ENCODE measurements at regions not wholly inside any gene's neighbourhood (a gene's known extent, or its start where the extent isn't known, plus 50 kb on each side); places are given as distances from the start of the nearest gene placed in this dataset.

DNA sequence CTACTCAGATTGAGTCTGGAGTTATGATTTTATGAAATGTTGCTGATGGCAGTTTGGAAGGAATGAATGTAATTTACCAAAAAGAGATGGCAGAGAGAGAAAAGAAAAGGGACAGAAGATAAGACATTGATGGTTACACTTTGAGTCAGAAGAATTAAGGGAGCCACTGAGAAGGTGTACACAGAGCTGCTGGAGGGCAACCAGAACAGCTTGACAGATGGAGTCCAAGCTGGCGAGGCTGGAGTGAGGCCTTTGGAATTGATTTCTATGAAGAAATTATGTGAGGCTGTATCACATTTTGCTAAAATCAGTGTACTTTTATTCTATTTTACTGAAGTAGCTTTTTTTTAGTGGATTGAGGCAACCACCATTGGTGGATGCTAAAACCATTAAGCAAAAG, 740.5 kb downstream of the REEP3 start:
- H3K27me3 Mint-ChIP-seq, result no peaks in the 10 kb centered on the region
- DNase-seq, result no peak
- no peaks in the 10 kb centered on the region for H3K36me3 Mint-ChIP-seq (ENCODE audit: insufficient read depth)
- H3K4me3 Mint-ChIP-seq, result no peak overlapping the region
- H3K9me3 Mint-ChIP-seq, result peaks cover 3 to 13% of the 10 kb centered on the region in 2 donors
- H3K27ac Mint-ChIP-seq, result no peak overlapping the region
- no peaks in the 10 kb centered on the region for H3K4me1 Mint-ChIP-seq (ENCODE audit: low read depth in 2 of 2)
- ATAC-seq (replicated peaks), result no peak

DNA sequence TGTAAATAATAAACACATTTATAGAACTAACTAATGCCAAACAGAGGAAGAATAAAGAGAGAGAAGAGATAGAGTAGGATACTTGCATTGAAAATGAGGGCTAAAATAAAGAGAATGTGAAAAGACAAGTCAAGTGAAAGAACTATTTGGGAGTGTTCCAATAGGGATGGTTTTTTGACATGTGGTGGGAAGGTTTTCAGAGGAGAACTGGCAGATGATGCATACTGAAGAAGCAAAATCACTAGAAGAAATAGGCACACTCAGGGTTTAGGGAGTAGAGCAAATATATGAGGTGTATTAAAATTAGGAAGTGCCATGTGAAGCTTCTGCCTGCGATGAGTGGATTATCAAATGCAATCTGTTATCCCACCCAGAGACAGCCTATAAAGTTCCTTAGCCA, 744.8 kb downstream of the REEP3 start:
- Mint-ChIP-seq H3K27ac (no peak overlapping the region), H3K36me3 (ENCODE audit: insufficient read depth) (no peaks in the 10 kb centered on the region), H3K4me3 (no peak overlapping the region), H3K4me1 (ENCODE audit: low read depth in 2 of 2) (no peaks in the 10 kb centered on the region), H3K27me3 (no peaks in the 10 kb centered on the region), H3K9me3 (peaks cover 10 to 11% of the 10 kb centered on the region in 2 donors)
- ATAC-seq (replicated peaks) (no peak), DNase-seq (no peak)

- Mint-ChIP-seq H3K27ac (no peak overlapping the region), H3K4me1 (ENCODE audit: low read depth in 2 of 2) (no peaks in the 10 kb centered on the region), H3K36me3 (ENCODE audit: insufficient read depth) (no peaks in the 10 kb centered on the region), H3K4me3 (no peak overlapping the region), H3K27me3 (no peaks in the 10 kb centered on the region), H3K9me3 (peaks cover 0 to 13% of the 10 kb centered on the region in 2 donors)
- DNase-seq (no peak), ATAC-seq (replicated peaks) (no peak)
Observed at GRCh38 chr10:64271508-64271907, 750.3 kb downstream of the REEP3 start.

- no peaks in the 10 kb centered on the region for H3K27me3 Mint-ChIP-seq
- peaks cover 0 to 13% of the 10 kb centered on the region in 2 donors for H3K9me3 Mint-ChIP-seq
- no peak overlapping the region for H3K4me3 Mint-ChIP-seq
- no peaks in the 10 kb centered on the region for H3K36me3 Mint-ChIP-seq (ENCODE audit: insufficient read depth)
- H3K27ac Mint-ChIP-seq, result no peak overlapping the region
- no peaks in the 10 kb centered on the region for H3K4me1 Mint-ChIP-seq (ENCODE audit: low read depth in 2 of 2)
- DNase-seq, result no peak
- no peak for ATAC-seq (replicated peaks)
Observed at GRCh38 chr10:64271983-64272382, 750.8 kb downstream of the REEP3 start.

DNA sequence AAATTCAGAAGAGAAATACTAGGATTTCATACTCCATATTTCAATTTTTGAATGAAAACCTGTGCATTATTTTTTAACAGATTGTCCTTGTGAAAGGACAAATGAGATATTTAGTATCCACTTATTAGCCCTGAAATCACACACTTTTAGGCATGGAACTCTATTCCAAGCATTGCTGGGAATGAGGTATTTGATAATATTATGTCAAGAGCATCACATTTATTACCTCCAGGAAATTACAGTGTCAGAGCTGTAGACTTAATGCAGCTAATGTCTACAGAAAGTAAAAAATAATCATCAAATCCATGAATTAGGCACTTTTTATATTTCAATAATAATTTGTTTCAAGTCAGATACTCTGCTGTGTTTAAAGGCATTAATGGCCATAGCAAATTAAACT, 753.8 kb downstream of the REEP3 start:
- ATAC-seq (replicated peaks), result no peak

DNA sequence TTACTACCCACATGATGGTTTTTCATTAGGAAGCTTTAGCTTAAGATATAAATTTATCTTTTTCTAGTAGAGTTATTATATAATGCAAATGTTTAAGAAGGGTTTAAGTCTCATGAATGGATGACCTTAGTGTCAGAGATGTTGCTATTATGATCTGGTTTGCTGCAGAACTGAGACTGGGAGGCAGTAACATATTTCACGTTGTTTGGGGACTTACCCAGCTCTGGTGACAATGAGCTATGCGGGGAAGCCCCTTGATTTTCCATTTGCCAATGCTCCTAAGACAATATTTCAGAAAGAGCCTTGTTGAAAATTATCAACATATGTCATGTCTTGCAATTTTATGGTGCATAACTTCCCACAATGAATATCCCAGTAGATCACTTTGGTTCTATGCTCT, 754.6 kb downstream of the REEP3 start:
- Mint-ChIP-seq H3K36me3 (ENCODE audit: insufficient read depth) (no peaks in the 10 kb centered on the region), H3K27ac (no peak overlapping the region), H3K27me3 (no peaks in the 10 kb centered on the region), H3K4me1 (ENCODE audit: low read depth in 2 of 2) (no peaks in the 10 kb centered on the region), H3K4me3 (no peak overlapping the region), H3K9me3 (peaks cover 0 to 7% of the 10 kb centered on the region in 2 donors)
- no peak for DNase-seq
- ATAC-seq (replicated peaks), result no peak

More for the DNA sequence above, 753.8 kb downstream of the REEP3 start:
- Mint-ChIP-seq H3K27ac (no peak overlapping the region), H3K27me3 (no peaks in the 10 kb centered on the region), H3K9me3 (peaks cover 0 to 8% of the 10 kb centered on the region in 2 donors), H3K4me1 (ENCODE audit: low read depth in 2 of 2) (no peaks in the 10 kb centered on the region), H3K36me3 (ENCODE audit: insufficient read depth) (no peaks in the 10 kb centered on the region), H3K4me3 (no peak overlapping the region)
- no peak for DNase-seq

- no peak overlapping the region for H3K27ac Mint-ChIP-seq
- no peak for ATAC-seq (replicated peaks)
Observed at GRCh38 chr10:64277536-64277935, 756.3 kb downstream of the REEP3 start.

GRCh38 chr10:64283621-64284020, 762.4 kb downstream of the REEP3 start:
- Mint-ChIP-seq H3K27ac (no peak overlapping the region), H3K9me3 (peaks cover 8 to 21% of the 10 kb centered on the region in 2 donors), H3K36me3 (ENCODE audit: insufficient read depth) (no peaks in the 10 kb centered on the region), H3K4me3 (no peak overlapping the region), H3K4me1 (ENCODE audit: low read depth in 2 of 2) (no peaks in the 10 kb centered on the region), H3K27me3 (no peaks in the 10 kb centered on the region)
- DNase-seq (no peak), ATAC-seq (replicated peaks) (no peak)

More at GRCh38 chr10:64277536-64277935, 756.3 kb downstream of the REEP3 start:
- no peak overlapping the region for H3K4me3 Mint-ChIP-seq
- no peaks in the 10 kb centered on the region for H3K27me3 Mint-ChIP-seq
- peaks cover 0 to 7% of the 10 kb centered on the region in 2 donors for H3K9me3 Mint-ChIP-seq
- no peaks in the 10 kb centered on the region for H3K4me1 Mint-ChIP-seq (ENCODE audit: low read depth in 2 of 2)
- no peak for DNase-seq
- no peaks in the 10 kb centered on the region for H3K36me3 Mint-ChIP-seq (ENCODE audit: insufficient read depth)

DNA sequence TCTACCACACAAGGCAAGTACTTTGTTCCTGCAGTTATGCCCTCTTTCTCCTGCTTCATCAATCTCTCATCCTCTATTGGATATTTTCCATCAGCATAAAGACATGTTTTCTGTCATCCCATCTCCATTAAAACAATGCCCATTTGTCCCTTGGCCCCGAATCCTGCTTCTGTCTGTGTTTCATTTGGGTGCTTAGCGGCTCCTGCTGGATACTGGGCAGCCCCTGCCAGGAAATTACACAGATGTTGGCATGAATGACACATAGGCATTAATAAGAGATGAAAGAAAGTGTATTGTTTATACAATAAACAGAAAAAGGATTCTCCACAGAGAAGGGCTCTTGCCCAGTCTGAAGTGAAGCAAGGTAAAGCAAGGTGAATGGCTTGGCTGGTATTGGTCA, 765.3 kb downstream of the REEP3 start:
- H3K27ac Mint-ChIP-seq, result no peak overlapping the region
- H3K36me3 Mint-ChIP-seq (ENCODE audit: insufficient read depth), result no peaks in the 10 kb centered on the region
- peaks cover 8 to 21% of the 10 kb centered on the region in 2 donors for H3K9me3 Mint-ChIP-seq
- DNase-seq (no peak), ATAC-seq (replicated peaks) (no peak)
- H3K4me3 Mint-ChIP-seq, result no peak overlapping the region
- no peaks in the 10 kb centered on the region for H3K4me1 Mint-ChIP-seq (ENCODE audit: low read depth in 2 of 2)
- no peaks in the 10 kb centered on the region for H3K27me3 Mint-ChIP-seq

- ATAC-seq (replicated peaks) (no peak), DNase-seq (no peak)
- H3K27me3 Mint-ChIP-seq, result no peaks in the 10 kb centered on the region
- H3K4me1 Mint-ChIP-seq (ENCODE audit: low read depth in 2 of 2), result no peaks in the 10 kb centered on the region
- no peak overlapping the region for H3K4me3 Mint-ChIP-seq
- H3K36me3 Mint-ChIP-seq (ENCODE audit: insufficient read depth), result no peaks in the 10 kb centered on the region
- H3K9me3 Mint-ChIP-seq, result peaks cover 8 to 21% of the 10 kb centered on the region in 2 donors
- no peak overlapping the region for H3K27ac Mint-ChIP-seq
Observed at GRCh38 chr10:64288404-64288803, 767.2 kb downstream of the REEP3 start.

GRCh38 chr10:64303566-64303965, 782.4 kb downstream of the REEP3 start:
- H3K4me3 Mint-ChIP-seq, result no peak overlapping the region
- peaks cover 0 to 5% of the 10 kb centered on the region in 2 donors for H3K9me3 Mint-ChIP-seq
- DNase-seq (no peak), ATAC-seq (replicated peaks) (no peak)
- H3K27me3 Mint-ChIP-seq, result no peaks in the 10 kb centered on the region
- no peak overlapping the region for H3K27ac Mint-ChIP-seq
- H3K36me3 Mint-ChIP-seq (ENCODE audit: insufficient read depth), result no peaks in the 10 kb centered on the region
- H3K4me1 Mint-ChIP-seq (ENCODE audit: low read depth in 2 of 2), result no peaks in the 10 kb centered on the region

DNA sequence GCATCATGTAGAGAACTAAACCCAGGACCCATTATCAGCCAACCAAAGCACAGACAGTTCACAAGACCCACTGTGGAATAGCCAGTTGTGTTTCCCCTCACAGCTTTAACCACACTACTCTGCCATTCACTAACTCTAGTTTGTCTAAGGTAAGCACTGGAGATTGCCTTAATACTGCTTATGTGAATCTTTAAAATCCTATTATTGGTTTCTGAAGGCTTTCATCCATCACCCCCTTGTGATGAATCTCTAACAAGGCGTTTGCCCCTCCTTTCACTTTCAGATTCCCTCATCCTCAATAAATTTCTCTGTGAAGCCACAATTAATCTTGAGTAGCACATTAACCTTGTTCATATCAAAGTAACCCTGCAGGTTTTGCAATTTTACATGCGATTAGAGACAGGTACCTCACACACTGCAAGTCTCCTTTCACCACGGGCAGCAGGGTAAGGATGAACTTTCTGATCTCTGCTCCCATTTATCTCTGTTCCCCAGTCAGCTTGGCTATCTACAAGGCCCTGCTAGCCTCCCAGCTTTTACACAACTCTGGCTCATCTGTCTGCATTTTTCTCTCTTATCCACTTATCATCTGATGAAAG, 785.6 kb downstream of the REEP3 start:
- H3K9me3 Mint-ChIP-seq, result peaks cover 12 to 13% of the 10 kb centered on the region in 2 donors

DNA sequence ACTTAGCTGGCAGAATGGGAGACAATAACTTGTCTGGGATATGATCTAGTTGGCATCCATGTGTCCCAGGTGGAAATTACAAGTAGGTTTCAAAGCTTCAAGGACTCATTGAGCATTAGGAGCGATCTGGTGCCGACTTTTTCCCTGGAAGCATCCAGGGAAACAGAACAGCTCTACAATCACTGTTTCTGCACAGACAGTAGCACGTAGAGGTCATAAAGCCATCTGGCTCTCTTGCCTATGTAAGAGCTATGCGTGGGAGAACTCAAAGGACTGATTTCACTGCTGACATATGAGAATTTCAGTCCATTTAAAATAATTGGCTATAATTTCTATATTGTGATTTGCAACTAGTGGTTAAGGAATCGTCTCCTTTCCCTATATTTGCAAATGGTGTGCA, 791.7 kb downstream of the REEP3 start:
- no peak overlapping the region for H3K27ac Mint-ChIP-seq
- no peaks in the 10 kb centered on the region for H3K27me3 Mint-ChIP-seq
- no peaks in the 10 kb centered on the region for H3K4me1 Mint-ChIP-seq (ENCODE audit: low read depth in 2 of 2)
- H3K9me3 Mint-ChIP-seq, result peaks cover 12 to 16% of the 10 kb centered on the region in 2 donors
- no peak for ATAC-seq (replicated peaks)
- DNase-seq, result no peak
- no peaks in the 10 kb centered on the region for H3K36me3 Mint-ChIP-seq (ENCODE audit: insufficient read depth)
- H3K4me3 Mint-ChIP-seq, result no peak overlapping the region

More for the DNA sequence above, 785.6 kb downstream of the REEP3 start:
- H3K27ac Mint-ChIP-seq, result no peak overlapping the region
- H3K4me1 Mint-ChIP-seq (ENCODE audit: low read depth in 2 of 2), result no peaks in the 10 kb centered on the region
- DNase-seq (no peak), ATAC-seq (replicated peaks) (no peak)
- no peak overlapping the region for H3K4me3 Mint-ChIP-seq
- no peaks in the 10 kb centered on the region for H3K27me3 Mint-ChIP-seq
- H3K36me3 Mint-ChIP-seq (ENCODE audit: insufficient read depth), result no peaks in the 10 kb centered on the region

DNA sequence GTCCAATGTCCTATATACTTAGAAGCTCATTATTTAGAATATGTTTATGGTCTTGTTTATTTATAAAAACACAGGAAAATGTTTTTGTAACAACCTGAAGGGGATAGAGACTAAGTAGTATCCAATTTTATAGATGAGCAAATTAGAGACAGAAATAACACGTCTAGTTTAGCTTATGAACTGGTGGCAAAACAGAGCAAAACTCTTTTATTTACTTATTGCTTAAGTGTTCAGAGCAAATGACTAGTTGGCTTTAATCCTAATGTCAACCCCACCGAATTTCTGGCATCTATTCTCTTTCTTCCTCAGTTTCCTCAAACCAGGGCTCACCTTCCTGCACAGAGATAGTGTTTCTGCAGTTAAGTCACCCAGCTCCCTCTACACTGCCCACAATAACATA, 792.8 kb downstream of the REEP3 start:
- H3K27me3 Mint-ChIP-seq, result no peaks in the 10 kb centered on the region
- no peak overlapping the region for H3K27ac Mint-ChIP-seq
- peaks cover 12% of the 10 kb centered on the region in 2 donors for H3K9me3 Mint-ChIP-seq
- DNase-seq (no peak), ATAC-seq (replicated peaks) (no peak)
- no peaks in the 10 kb centered on the region for H3K36me3 Mint-ChIP-seq (ENCODE audit: insufficient read depth)
- no peaks in the 10 kb centered on the region for H3K4me1 Mint-ChIP-seq (ENCODE audit: low read depth in 2 of 2)
- H3K4me3 Mint-ChIP-seq, result no peak overlapping the region

- peaks cover 3 to 10% of the 10 kb centered on the region in 2 donors for H3K9me3 Mint-ChIP-seq
- H3K4me3 Mint-ChIP-seq, result no peak overlapping the region
- no peaks in the 10 kb centered on the region for H3K27me3 Mint-ChIP-seq
- no peaks in the 10 kb centered on the region for H3K4me1 Mint-ChIP-seq (ENCODE audit: low read depth in 2 of 2)
- no peaks in the 10 kb centered on the region for H3K36me3 Mint-ChIP-seq (ENCODE audit: insufficient read depth)
- H3K27ac Mint-ChIP-seq, result no peak overlapping the region
- no peak for ATAC-seq (replicated peaks)
- DNase-seq, result no peak
Observed at GRCh38 chr10:64316416-64316815, 795.2 kb downstream of the REEP3 start.

Measured in effector memory CD8-positive, alpha-beta T cell (primary cell).